Fibroblast of lung (primary cell): ENCODE measurements at regions not wholly inside any gene's neighbourhood (a gene's known extent, or its start where the extent isn't known, plus 50 kb on each side); places are given as distances from the start of the nearest gene placed in this dataset.

ENCODE experiments used
- DNase-seq, 2 donors: peaks; one replicate each; pipeline versions ENCODE4 v3.0.0 to v3.0.0-alpha.2; 2010; ENCODE audit warnings: low read depth in 2 of 2
- H2AFZ ChIP-seq: 2 replicates; pipeline ENCODE4 v1.5.1; 2012; ENCODE audit warnings: low read length, control low read depth, inconsistent platforms
- H3K27ac ChIP-seq: 2 replicates; pipeline ENCODE4 v1.5.1; 2011; ENCODE audit warnings: low read length, control low read depth; ENCODE audit not compliant: insufficient read depth
- H3K27me3 ChIP-seq: 2 replicates; pipeline ENCODE4 v1.5.1; 2011; ENCODE audit warnings: mild to moderate bottlenecking, low read length; ENCODE audit not compliant: control insufficient read depth, insufficient read depth
- H3K36me3 ChIP-seq: 2 replicates; pipeline ENCODE4 v1.5.1; 2011; ENCODE audit warnings: low read length; ENCODE audit not compliant: control insufficient read depth, insufficient read depth
- H3K4me1 ChIP-seq: 2 replicates; pipeline ENCODE4 v1.5.1; 2011; ENCODE audit warnings: low read length; ENCODE audit not compliant: control insufficient read depth, insufficient read depth; ENCODE audit errors: extremely low read depth
- H3K4me2 ChIP-seq: 2 replicates; pipeline ENCODE4 v1.5.1; 2011; ENCODE audit warnings: low read length, control low read depth; ENCODE audit not compliant: insufficient read depth; ENCODE audit errors: extremely low read depth
- H3K4me3 ChIP-seq, 4 experiments: fragments of 200-600 bp in 1 of 4; sonication (generic) in 1 of 4; replicated peaks in 1 of 4; 2 replicates each; pipeline ENCODE4 v1.5.1; 2011 to 2016; ENCODE audit warnings: low read length in 4 of 4, low read depth in 3 of 4, mild to moderate bottlenecking in 3 of 4, control low read depth in 2 of 4, inconsistent platforms in 1 of 4, mixed read lengths in 1 of 4; ENCODE audit not compliant: insufficient read depth in 1 of 4; ENCODE audit errors: control extremely low read depth in 1 of 4
- H3K79me2 ChIP-seq: 2 replicates; pipeline ENCODE4 v1.5.1; 2012; ENCODE audit warnings: mild to moderate bottlenecking, low read length, inconsistent platforms; ENCODE audit not compliant: control insufficient read depth, insufficient read depth
- H3K9ac ChIP-seq: 2 replicates; pipeline ENCODE4 v1.5.1; 2011; ENCODE audit warnings: mild to moderate bottlenecking, low read length, control low read depth; ENCODE audit not compliant: insufficient read depth
- H3K9me3 ChIP-seq: 2 replicates; pipeline ENCODE4 v1.5.1; 2012; ENCODE audit warnings: low read depth, low read length; ENCODE audit not compliant: control insufficient read depth, insufficient read depth
- H4K20me1 ChIP-seq: 2 replicates; pipeline ENCODE4 v1.5.1; 2011; ENCODE audit warnings: low read length; ENCODE audit not compliant: control insufficient read depth, insufficient read depth; ENCODE audit errors: extremely low read depth
- EZH2 ChIP-seq: IDR thresholded peaks from 2 replicates; pipeline ENCODE4 v1.5.1; 2012; ENCODE audit warnings: low read length, control low read depth, mild to moderate bottlenecking; ENCODE audit errors: missing control alignments
- TF ChIP-seq, protein P1 (sequence below), 2 donors: IDR thresholded peaks in 1 of 2; conservative IDR thresholded peaks in 1 of 2; 1 replicate in 1 of 2; 2 replicates in 1 of 2; pipeline ENCODE4 v1.5.1; 2011 to 2012; ENCODE audit warnings: low read length in 2 of 2, control low read depth in 1 of 2, inconsistent platforms in 1 of 2, low read depth in 1 of 2, mild to moderate bottlenecking in 1 of 2

DNA sequence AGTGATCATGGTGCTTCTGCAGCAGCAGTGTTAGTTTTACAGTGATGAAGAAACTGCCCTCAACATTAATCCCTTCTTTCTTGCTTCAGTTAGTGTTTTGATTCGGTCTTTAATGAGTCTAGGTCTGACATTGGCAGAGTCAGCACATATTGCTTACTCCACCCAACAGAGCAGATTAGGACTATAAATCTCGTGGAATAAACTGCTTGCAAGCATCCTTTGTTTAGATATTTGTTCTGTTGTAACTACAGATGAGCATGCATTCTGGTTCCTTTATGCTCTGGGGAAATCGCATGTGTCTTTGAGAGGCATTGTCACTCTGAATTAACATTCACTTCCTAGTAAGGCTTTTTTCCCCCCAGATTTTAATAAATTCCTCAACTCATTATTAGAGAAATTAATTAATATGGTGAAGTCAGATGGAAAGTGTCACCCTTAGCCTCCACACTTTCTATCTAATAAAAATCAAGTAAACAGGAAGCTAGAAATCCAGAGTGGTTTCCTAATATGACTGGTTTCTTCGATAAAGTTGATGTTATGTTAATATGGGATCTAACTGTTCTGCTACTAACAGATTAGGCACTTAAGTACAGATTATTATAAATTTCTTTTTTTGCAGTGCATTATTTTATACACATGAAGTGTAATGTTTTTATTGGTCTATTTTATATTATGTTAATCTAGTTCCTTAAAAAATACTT is 86.2 kb upstream of the SSTR1 start:
- no peak for TF ChIP-seq EZH2
- TF ChIP-seq, protein P1, sequence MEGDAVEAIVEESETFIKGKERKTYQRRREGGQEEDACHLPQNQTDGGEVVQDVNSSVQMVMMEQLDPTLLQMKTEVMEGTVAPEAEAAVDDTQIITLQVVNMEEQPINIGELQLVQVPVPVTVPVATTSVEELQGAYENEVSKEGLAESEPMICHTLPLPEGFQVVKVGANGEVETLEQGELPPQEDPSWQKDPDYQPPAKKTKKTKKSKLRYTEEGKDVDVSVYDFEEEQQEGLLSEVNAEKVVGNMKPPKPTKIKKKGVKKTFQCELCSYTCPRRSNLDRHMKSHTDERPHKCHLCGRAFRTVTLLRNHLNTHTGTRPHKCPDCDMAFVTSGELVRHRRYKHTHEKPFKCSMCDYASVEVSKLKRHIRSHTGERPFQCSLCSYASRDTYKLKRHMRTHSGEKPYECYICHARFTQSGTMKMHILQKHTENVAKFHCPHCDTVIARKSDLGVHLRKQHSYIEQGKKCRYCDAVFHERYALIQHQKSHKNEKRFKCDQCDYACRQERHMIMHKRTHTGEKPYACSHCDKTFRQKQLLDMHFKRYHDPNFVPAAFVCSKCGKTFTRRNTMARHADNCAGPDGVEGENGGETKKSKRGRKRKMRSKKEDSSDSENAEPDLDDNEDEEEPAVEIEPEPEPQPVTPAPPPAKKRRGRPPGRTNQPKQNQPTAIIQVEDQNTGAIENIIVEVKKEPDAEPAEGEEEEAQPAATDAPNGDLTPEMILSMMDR (conservative IDR thresholded peaks at IDR 0.05 in 1 of 2, IDR thresholded peaks at IDR 0.05 in 1 of 2; ENCODE audit: low read depth in 1 of 2, low read length in 2 of 2), result no peak
- Histone ChIP-seq H3K27me3 (no peaks in the 10 kb centered on the region), H3K9ac (no peak overlapping the region), H3K9me3 (no peaks in the 10 kb centered on the region), H3K4me2 (no peak overlapping the region), H3K36me3 (no peaks in the 10 kb centered on the region), H4K20me1 (no peaks in the 10 kb centered on the region), H3K27ac (no peak overlapping the region), H3K79me2 (no peaks in the 10 kb centered on the region), H3K4me3 (no peak overlapping the region), H3K4me1 (peaks cover 3% of the 10 kb centered on the region), H2AFZ (peak overlapping the region; percentile 51)
- DNase-seq, result peak in 1 of 2 donors; percentile 13

GRCh38 chr14:38122241-38122640 is 85.5 kb upstream of the SSTR1 start:
- H3K36me3 ChIP-seq, result no peaks in the 10 kb centered on the region
- H3K4me3 ChIP-seq, result no peak overlapping the region
- no peaks in the 10 kb centered on the region for H3K79me2 ChIP-seq
- no peaks in the 10 kb centered on the region for H3K27me3 ChIP-seq
- H2AFZ ChIP-seq, result no peak overlapping the region
- TF ChIP-seq, protein P1 (conservative IDR thresholded peaks at IDR 0.05 in 1 of 2, IDR thresholded peaks at IDR 0.05 in 1 of 2; ENCODE audit: low read depth in 1 of 2, low read length in 2 of 2), result no peak
- no peak for TF ChIP-seq EZH2
- H3K9me3 ChIP-seq, result no peaks in the 10 kb centered on the region
- H3K4me2 ChIP-seq, result no peak overlapping the region
- peak in 1 of 2 donors; percentile 14 for DNase-seq
- peaks cover 3% of the 10 kb centered on the region for H3K4me1 ChIP-seq
- no peak overlapping the region for H3K9ac ChIP-seq
- no peak overlapping the region for H3K27ac ChIP-seq
- H4K20me1 ChIP-seq, result no peaks in the 10 kb centered on the region

DNA sequence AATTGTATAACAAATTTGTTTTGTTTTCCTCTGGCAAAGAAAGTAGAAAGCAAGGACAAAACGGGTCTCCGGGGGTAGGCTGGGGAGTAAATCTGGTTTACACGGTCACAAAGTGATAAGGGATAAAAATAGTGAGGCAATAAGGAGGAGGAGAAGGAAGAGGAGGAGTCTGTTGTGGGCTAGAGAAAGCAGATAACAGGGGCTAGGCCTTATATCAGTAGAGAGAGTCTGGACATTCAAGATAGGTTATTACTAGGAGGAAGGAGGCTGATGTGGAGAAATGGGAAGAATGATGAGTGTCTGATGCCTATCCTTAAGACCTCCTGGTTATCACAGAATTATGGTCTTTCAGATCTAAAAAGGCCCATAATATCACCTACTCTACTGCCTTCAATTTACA is 83.2 kb upstream of the SSTR1 start:
- H2AFZ ChIP-seq, result no peak overlapping the region

More for the DNA sequence above, 83.2 kb upstream of the SSTR1 start:
- Histone ChIP-seq H3K9me3 (no peaks in the 10 kb centered on the region), H3K4me3 (no peak overlapping the region), H3K9ac (no peak overlapping the region), H4K20me1 (no peaks in the 10 kb centered on the region), H3K27me3 (no peaks in the 10 kb centered on the region), H3K27ac (no peak overlapping the region), H3K4me2 (no peak overlapping the region), H3K36me3 (no peaks in the 10 kb centered on the region), H3K79me2 (no peaks in the 10 kb centered on the region), H3K4me1 (peaks cover 3% of the 10 kb centered on the region)
- DNase-seq, result no peak
- no peak for TF ChIP-seq EZH2
- TF ChIP-seq, protein P1 (conservative IDR thresholded peaks at IDR 0.05 in 1 of 2, IDR thresholded peaks at IDR 0.05 in 1 of 2; ENCODE audit: low read depth in 1 of 2, low read length in 2 of 2), result no peak
